OCI-LY1 (cell line): ENCODE measurements at regions not wholly inside any gene's neighbourhood (a gene's known extent, or its start where the extent isn't known, plus 50 kb on each side); places are given as distances from the start of the nearest gene placed in this dataset.

Experiments
- CTCF ChIP-seq: fragments of 200-600 bp; sonication (generic), shearing (Covaris generic); IDR thresholded peaks from 2 replicates; pipeline ENCODE4 v1.5.1; 2017; ENCODE audit warnings: mild to moderate bottlenecking, antibody characterized with exemption, low read length, moderate library complexity, mixed read lengths
- EZH2 ChIP-seq: fragments of 200-600 bp; sonication (generic), shearing (Covaris generic); IDR thresholded peaks from 2 replicates; pipeline ENCODE4 v1.8.0; 2017; ENCODE audit warnings: borderline replicate concordance, mixed run types, mild to moderate bottlenecking, antibody characterized with exemption, low read length, moderate library complexity, mixed read lengths

- TF ChIP-seq CTCF (no peak), EZH2 (no peak)
These were observed 165.2 kb upstream of the TP63 start for GRCh38 chr3:189466004-189466403.
